Neuronal stem cell (in vitro differentiated cells): ENCODE measurements at regions not wholly inside any gene's neighbourhood (a gene's known extent, or its start where the extent isn't known, plus 50 kb on each side); places are given as distances from the start of the nearest gene placed in this dataset.

Experiments
- DNase-seq: peaks from one replicate; pipeline ENCODE4 v3.0.0-alpha.2; 2013; ENCODE audit warnings: low spot score
- H2AFZ ChIP-seq: one replicate; pipeline ENCODE4 v1.6.1; 2013; ENCODE audit warnings: mild to moderate bottlenecking, low read length, inconsistent platforms
- H2AK5ac ChIP-seq: 2 replicates; pipeline ENCODE4 v1.6.1; 2013; ENCODE audit warnings: low read depth, mild to moderate bottlenecking, inconsistent platforms, low read length, moderate library complexity, mixed read lengths
- H2BK120ac ChIP-seq: 2 replicates; pipeline ENCODE4 v1.6.1; 2013; ENCODE audit warnings: low read depth, mild to moderate bottlenecking, inconsistent platforms, low read length, moderate library complexity, mixed read lengths
- H2BK12ac ChIP-seq: one replicate; pipeline ENCODE4 v1.6.1; 2013; ENCODE audit warnings: low read length, inconsistent platforms
- H2BK15ac ChIP-seq: 2 replicates; pipeline ENCODE4 v1.6.1; 2013; ENCODE audit warnings: mild to moderate bottlenecking, low read length, inconsistent platforms, mixed read lengths
- H2BK5ac ChIP-seq: one replicate; pipeline ENCODE4 v1.6.1; 2013; ENCODE audit warnings: inconsistent platforms, mild to moderate bottlenecking, low read length, moderate library complexity
- H3K14ac ChIP-seq: one replicate; pipeline ENCODE4 v1.6.1; 2013; ENCODE audit warnings: low read length, inconsistent platforms
- H3K18ac ChIP-seq: 2 replicates; pipeline ENCODE4 v1.6.1; 2013; ENCODE audit warnings: low read length, inconsistent platforms
- H3K23ac ChIP-seq: 2 replicates; pipeline ENCODE4 v1.6.1; 2013; ENCODE audit warnings: low read depth, mild to moderate bottlenecking, mixed read lengths, low read length, inconsistent platforms; ENCODE audit not compliant: poor library complexity
- H3K27ac ChIP-seq: replicated peaks from 3 replicates; pipeline ENCODE4 v1.5.1; 2013; ENCODE audit warnings: low read length, inconsistent platforms
- H3K27me3 ChIP-seq, 3 experiments: 2 replicates each; pipeline ENCODE4 v1.6.1; 2013; ENCODE audit warnings: low read length in 3 of 3, mild to moderate bottlenecking in 2 of 3, inconsistent platforms in 1 of 3, low read depth in 1 of 3, mixed read lengths in 1 of 3, moderate library complexity in 1 of 3; ENCODE audit not compliant: control insufficient read depth in 3 of 3, insufficient read depth in 3 of 3
- H3K36me3 ChIP-seq, 2 donors: replicated peaks in 1 of 2; 2 replicates each; pipeline ENCODE4 v1.6.1; 2013; ENCODE audit warnings: low read length in 2 of 2; ENCODE audit not compliant: control insufficient read depth in 2 of 2, insufficient read depth in 2 of 2
- H3K4ac ChIP-seq: 2 replicates; pipeline ENCODE4 v1.6.1; 2013; ENCODE audit warnings: inconsistent platforms, mild to moderate bottlenecking, low read length, moderate library complexity
- H3K4me1 ChIP-seq, 2 donors: 1 replicate in 1 of 2; 2 replicates in 1 of 2; pipeline ENCODE4 v1.6.1; 2013; ENCODE audit warnings: low read length in 2 of 2, low read depth in 1 of 2; ENCODE audit not compliant: control insufficient read depth in 2 of 2, insufficient read depth in 1 of 2
- H3K4me2 ChIP-seq: one replicate; pipeline ENCODE4 v1.6.1; 2013; ENCODE audit warnings: mild to moderate bottlenecking, low read length, inconsistent platforms; ENCODE audit not compliant: insufficient read depth, poor library complexity, severe bottlenecking
- H3K4me3 ChIP-seq, 2 donors: 2 replicates each; pipeline ENCODE4 v1.5.1; 2013; ENCODE audit warnings: low read length in 2 of 2, mild to moderate bottlenecking in 2 of 2, inconsistent platforms in 1 of 2, moderate library complexity in 1 of 2
- H3K79me1 ChIP-seq: one replicate; pipeline ENCODE4 v1.6.1; 2013; ENCODE audit warnings: low read depth, mild to moderate bottlenecking, inconsistent platforms, low read length, moderate library complexity
- H3K9ac ChIP-seq: one replicate; pipeline ENCODE4 v1.6.1; 2013; ENCODE audit warnings: mild to moderate bottlenecking, low read depth, low read length, inconsistent platforms; ENCODE audit not compliant: poor library complexity
- H3K9me3 ChIP-seq, 2 donors: replicated peaks in 1 of 2; 2 replicates each; pipeline versions ENCODE3 to v1.6.1; 2013; ENCODE audit warnings: low read length in 2 of 2, mild to moderate bottlenecking in 2 of 2, inconsistent platforms in 1 of 2, low read depth in 1 of 2, mixed read lengths in 1 of 2, moderate library complexity in 1 of 2; ENCODE audit not compliant: control insufficient read depth in 2 of 2, insufficient read depth in 1 of 2
- H4K8ac ChIP-seq: one replicate; pipeline ENCODE4 v1.6.1; 2013; ENCODE audit warnings: low read depth, mild to moderate bottlenecking, inconsistent platforms, low read length, moderate library complexity
- H4K91ac ChIP-seq: one replicate; pipeline ENCODE4 v1.6.1; 2013; ENCODE audit warnings: low read length, low read depth, mild to moderate bottlenecking, inconsistent platforms; ENCODE audit not compliant: poor library complexity
- WGBS, 2 donors: extraction: QIAGEN DNeasy Blood & Tissue Kit; methylation state at CpG; one replicate each; pipeline ENCODE4 v1.1.7; 2013; ENCODE audit warnings: missing lambda C conversion rate in 2 of 2, mixed read lengths in 1 of 2; ENCODE audit not compliant: insufficient read length in 2 of 2, insufficient replicate concordance in 1 of 2; ENCODE audit errors: extremely low coverage in 2 of 2; 5-methylcytosine and 5-hydroxymethylcytosine counted together

DNA sequence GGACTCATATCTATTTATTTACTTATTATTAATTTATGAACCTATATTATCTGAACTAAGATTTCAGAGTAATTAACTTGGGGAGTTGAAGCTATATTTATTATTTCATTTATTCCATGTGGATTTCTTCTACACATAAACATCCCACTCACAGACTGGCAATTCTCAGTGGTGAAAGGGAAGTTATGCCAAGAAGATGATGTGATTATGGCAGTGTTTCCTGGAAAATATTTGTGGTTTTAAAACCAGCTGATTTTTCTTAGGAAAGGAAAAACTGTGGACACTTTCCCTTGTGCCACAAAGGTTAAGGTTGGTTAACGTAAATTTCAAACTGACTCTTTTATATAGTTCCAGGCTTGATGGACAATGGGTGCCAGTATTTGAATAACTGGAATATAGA lies 513.1 kb downstream of the SLITRK6 start:
- DNase-seq: no peak
- Histone ChIP-seq H3K9ac (no peak overlapping the region), H3K27me3 (no peaks in the 10 kb centered on the region), H2BK12ac (no peak overlapping the region), H4K8ac (no peak overlapping the region), H3K79me1 (no peaks in the 10 kb centered on the region), H4K91ac (no peak overlapping the region), H3K18ac (no peak overlapping the region), H3K4me2 (no peak overlapping the region), H3K4me3 (no peak overlapping the region), H3K27ac (no peak overlapping the region), H2BK120ac (no peak overlapping the region), H2AFZ (no peak overlapping the region), H2BK5ac (no peak overlapping the region), H3K36me3 (no peaks in the 10 kb centered on the region), H3K14ac (no peak overlapping the region), H2AK5ac (no peak overlapping the region), H2BK15ac (no peak overlapping the region), H3K4me1 (peaks cover 0 to 2% of the 10 kb centered on the region in 2 donors), H3K9me3 (no peaks in the 10 kb centered on the region), H3K23ac (no peak overlapping the region), H3K4ac (no peak overlapping the region)
- WGBS, 2 donors: no CpG with 5 or more reads among the region's 1 CpG

DNA sequence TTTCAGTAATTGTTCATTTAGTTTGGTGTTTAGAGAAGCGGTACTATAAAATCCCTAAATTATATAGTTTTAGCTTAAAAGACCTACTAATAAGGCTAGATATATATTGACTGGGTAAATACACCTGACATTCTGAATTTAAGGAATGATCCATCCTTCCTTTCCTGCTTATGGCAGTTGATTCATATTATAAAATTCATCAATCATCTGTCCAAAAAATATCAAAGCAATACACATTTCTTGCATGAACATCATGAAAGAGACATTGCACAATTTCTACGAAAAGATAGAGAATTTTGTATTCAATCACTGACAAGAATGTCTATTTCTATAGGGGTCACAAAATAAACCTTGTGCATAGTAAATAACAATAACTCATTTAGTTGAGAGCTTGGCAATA lies 514.9 kb downstream of the SLITRK6 start:
- H3K18ac ChIP-seq: no peak overlapping the region
- H3K4me2 ChIP-seq: no peak overlapping the region
- H3K23ac ChIP-seq: no peak overlapping the region
- no peak overlapping the region for H3K14ac ChIP-seq
- H3K36me3 ChIP-seq: no peaks in the 10 kb centered on the region
- no peak overlapping the region for H2AK5ac ChIP-seq
- no peak overlapping the region for H2BK5ac ChIP-seq
- H3K4ac ChIP-seq: no peak overlapping the region
- no peaks in the 10 kb centered on the region for H3K27me3 ChIP-seq
- no peak overlapping the region for H2BK15ac ChIP-seq
- H2BK12ac ChIP-seq: no peak overlapping the region
- no peak overlapping the region for H2AFZ ChIP-seq
- no peak overlapping the region for H4K8ac ChIP-seq
- H3K9me3 ChIP-seq: no peaks in the 10 kb centered on the region
- no CpG with 5 or more reads among the region's 2 CpGs for WGBS, 2 donors
- H3K27ac ChIP-seq: no peak overlapping the region
- no peaks in the 10 kb centered on the region for H3K79me1 ChIP-seq
- no peak overlapping the region for H4K91ac ChIP-seq
- H2BK120ac ChIP-seq: no peak overlapping the region
- H3K9ac ChIP-seq: no peak overlapping the region
- DNase-seq: no peak
- H3K4me3 ChIP-seq: no peak overlapping the region
- H3K4me1 ChIP-seq: peaks cover 0 to 2% of the 10 kb centered on the region in 2 donors

DNA sequence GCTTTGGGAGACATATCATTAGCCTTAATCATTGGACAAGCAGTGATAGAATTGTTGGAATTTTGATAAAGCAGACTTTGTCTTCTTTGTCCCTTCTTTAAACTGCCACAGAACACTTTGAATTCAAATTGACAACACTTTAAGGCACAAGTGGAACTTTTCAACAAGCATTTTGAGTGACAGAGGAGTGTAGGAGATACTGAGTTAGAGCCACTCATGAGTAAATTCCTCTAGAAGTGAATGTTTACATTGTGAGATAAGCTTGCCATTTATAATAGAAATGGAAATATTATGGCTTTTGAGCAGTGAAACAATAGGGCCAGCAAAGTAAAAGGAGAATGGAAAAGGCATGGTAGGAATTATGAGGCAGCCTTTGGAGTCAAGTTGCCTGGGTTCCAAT lies 515.8 kb downstream of the SLITRK6 start:
- Histone ChIP-seq H2BK120ac (no peak overlapping the region), H3K23ac (no peak overlapping the region), H3K9ac (no peak overlapping the region), H4K8ac (no peak overlapping the region), H3K27ac (no peak overlapping the region), H3K79me1 (no peaks in the 10 kb centered on the region), H4K91ac (no peak overlapping the region), H3K9me3 (no peaks in the 10 kb centered on the region), H2BK15ac (no peak overlapping the region), H3K18ac (no peak overlapping the region), H3K4ac (no peak overlapping the region), H2BK12ac (no peak overlapping the region), H2BK5ac (no peak overlapping the region), H2AFZ (no peak overlapping the region), H3K27me3 (no peaks in the 10 kb centered on the region), H3K14ac (no peak overlapping the region), H3K36me3 (no peaks in the 10 kb centered on the region), H2AK5ac (no peak overlapping the region), H3K4me1 (peaks cover 0 to 2% of the 10 kb centered on the region in 2 donors), H3K4me3 (no peak overlapping the region), H3K4me2 (no peak overlapping the region)
- no peak for DNase-seq

DNA sequence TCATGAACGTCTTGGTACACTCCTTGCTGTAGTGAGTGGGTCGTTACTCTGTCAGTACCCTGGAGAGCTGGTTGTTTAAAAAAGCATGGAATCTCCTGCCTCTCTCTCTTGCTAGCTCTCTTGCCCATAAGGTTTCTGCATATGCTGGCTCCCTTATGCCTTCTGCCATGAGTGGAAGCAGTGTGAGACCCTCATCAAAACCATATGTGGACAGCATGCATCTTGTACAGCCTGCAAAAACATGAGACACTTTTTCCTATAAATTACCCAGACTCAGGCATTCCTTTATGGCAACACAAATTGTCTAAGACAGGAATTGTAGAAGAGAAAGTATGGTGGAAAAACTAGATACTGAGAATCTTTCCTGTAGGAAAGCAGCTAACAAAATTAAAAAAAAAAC lies 516.3 kb downstream of the SLITRK6 start:
- Histone ChIP-seq H2AK5ac (no peak overlapping the region), H3K9me3 (no peaks in the 10 kb centered on the region), H3K4me3 (no peak overlapping the region), H3K36me3 (no peaks in the 10 kb centered on the region), H3K18ac (no peak overlapping the region), H3K27me3 (no peaks in the 10 kb centered on the region), H2BK12ac (no peak overlapping the region), H3K27ac (no peak overlapping the region), H2AFZ (no peak overlapping the region), H3K4me2 (no peak overlapping the region), H3K4me1 (peaks cover 0 to 2% of the 10 kb centered on the region in 2 donors), H2BK120ac (no peak overlapping the region), H4K91ac (no peak overlapping the region), H3K14ac (no peak overlapping the region), H2BK5ac (no peak overlapping the region), H3K9ac (no peak overlapping the region), H4K8ac (no peak overlapping the region), H3K79me1 (no peaks in the 10 kb centered on the region), H2BK15ac (no peak overlapping the region), H3K4ac (no peak overlapping the region), H3K23ac (no peak overlapping the region)
- no CpG with 5 or more reads among the region's 2 CpGs for WGBS, 2 donors
- no peak for DNase-seq
